ENCODE measurements at regions not wholly inside any gene's neighbourhood (a gene's known extent, or its start where the extent isn't known, plus 50 kb on each side); places are given as distances from the start of the nearest gene placed in this dataset.
A peak's percentile ranks its signal among the peaks of the same experiment; 100 is the strongest.
"Not testable (repeated sequence)": the region's sequence is repeated elsewhere in the genome, so short reads cannot be mapped to it uniquely, and the experiment has no call there.

DNA sequence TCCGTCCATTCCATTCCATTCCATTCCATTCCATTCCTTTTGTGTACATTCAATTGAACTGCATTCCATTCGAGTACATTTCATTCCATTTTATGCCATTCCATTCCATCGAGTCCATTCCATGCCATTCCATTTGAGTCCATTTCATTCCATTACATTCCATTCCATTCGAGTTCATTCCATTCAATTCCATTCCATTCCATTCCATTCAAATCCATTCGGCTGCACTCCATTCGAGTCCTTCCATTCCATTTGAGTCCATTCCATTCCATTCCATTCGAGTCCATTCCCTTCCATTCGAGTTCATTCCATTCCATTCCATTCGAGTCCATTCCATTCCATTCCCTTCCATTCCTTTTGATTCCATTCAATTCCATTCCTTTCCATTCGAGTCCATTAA, 4800.6 kb upstream of the OR11H1 start:
- no peak for DNase-seq (ENCODE audit: low spot score)
- no peak for ATAC-seq (ENCODE audit: low FRiP score)
- TF ChIP-seq, protein P1, sequence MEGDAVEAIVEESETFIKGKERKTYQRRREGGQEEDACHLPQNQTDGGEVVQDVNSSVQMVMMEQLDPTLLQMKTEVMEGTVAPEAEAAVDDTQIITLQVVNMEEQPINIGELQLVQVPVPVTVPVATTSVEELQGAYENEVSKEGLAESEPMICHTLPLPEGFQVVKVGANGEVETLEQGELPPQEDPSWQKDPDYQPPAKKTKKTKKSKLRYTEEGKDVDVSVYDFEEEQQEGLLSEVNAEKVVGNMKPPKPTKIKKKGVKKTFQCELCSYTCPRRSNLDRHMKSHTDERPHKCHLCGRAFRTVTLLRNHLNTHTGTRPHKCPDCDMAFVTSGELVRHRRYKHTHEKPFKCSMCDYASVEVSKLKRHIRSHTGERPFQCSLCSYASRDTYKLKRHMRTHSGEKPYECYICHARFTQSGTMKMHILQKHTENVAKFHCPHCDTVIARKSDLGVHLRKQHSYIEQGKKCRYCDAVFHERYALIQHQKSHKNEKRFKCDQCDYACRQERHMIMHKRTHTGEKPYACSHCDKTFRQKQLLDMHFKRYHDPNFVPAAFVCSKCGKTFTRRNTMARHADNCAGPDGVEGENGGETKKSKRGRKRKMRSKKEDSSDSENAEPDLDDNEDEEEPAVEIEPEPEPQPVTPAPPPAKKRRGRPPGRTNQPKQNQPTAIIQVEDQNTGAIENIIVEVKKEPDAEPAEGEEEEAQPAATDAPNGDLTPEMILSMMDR (IDR thresholded peaks at IDR 0.05) = no peak

DNA sequence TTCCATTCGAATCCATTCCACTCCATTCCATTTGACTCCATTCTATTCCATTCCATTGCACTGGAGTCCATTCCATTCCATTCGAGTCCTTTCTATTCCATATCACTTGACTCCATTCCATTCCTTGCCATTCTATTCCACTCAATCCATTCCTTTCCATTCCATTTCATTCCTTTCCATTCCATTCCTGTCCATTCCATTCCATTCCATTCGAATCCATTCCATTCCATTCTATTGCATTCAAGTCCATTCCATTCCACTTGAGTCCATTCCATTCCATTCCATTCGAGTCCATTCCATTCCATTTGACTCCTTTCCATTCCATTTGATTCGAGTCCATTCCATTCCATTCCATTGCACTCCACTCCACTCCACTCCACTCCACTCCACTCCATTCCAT, 4798.0 kb upstream of the OR11H1 start:
- ATAC-seq (ENCODE audit: low FRiP score); DNase-seq (ENCODE audit: low spot score): not testable (repeated sequence)

DNA sequence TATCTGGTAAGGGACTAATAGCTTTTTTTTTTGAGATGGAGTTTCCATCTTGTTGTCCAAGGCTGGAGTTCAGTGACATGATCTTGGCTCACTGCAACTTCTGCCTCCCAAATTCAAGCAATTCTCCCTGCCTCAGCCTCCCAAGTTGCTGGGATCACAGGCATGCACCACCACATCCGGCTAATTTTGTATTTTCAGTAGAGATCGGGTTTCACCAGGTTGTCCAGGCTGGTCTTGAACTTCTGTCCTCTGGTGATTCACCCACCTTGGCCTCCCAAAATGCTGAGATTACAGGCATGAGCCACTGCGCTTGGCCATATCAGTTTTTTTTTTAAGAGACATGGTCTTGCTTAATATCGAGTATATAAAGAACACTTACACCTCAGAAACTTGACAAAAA, 4797.3 kb upstream of the OR11H1 start:
- ATAC-seq (ENCODE audit: low FRiP score); DNase-seq (ENCODE audit: low spot score): not testable (repeated sequence)

DNA sequence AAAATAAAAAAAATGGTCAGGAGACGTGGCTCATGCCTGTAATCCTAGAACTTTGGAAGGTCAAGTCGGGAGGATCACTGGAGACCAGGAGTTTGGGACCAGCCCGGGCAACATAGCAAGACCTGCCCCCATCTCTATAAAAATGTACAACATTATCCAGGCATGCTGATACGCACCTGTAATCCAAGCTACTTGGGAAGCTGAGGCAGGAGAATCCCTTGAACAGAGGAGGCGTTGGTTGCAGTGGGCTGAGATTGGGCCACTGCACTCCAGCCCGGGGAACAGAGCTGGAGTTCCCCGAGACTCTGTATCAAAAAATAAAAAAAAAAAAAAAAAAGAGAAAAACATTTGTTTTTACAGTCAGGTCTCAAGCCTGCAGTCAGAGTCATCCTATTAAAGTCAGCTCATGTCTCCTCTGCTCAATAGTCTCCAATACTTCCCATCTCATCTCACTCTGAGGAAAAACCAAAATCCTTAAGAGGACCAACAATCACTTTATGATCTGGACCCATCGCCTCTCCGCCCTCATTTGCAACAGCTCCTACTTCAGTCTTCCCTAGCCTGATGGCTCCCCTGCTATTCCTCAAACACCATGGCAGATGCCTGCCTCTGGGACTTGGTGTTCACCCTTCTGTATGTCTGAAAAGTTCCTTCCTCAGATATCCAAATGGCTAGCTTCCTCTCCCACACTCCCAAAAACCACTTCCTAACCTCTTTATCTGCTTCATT, 4796.6 kb upstream of the OR11H1 start:
- ATAC-seq (ENCODE audit: low FRiP score) = peak; percentile 5
- not testable (repeated sequence) for DNase-seq (ENCODE audit: low spot score)

DNA sequence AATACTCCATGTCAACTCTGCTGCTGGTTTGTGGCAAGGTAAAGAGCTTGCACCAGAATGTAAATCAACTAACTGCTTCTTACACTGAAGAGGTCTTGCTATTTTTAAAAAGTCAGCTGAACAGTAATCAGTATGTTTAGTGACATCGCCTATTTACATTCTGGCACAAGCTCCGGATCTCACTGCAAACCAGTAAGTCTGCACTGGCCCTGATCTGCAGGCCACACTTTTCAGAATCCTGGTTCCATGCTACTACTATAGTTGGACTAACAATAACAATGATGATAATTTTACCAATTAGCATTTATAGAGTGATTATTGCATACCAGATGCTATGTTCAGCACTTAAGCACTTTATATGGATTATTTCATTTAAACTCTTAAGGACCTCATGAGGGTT, 4792.9 kb upstream of the OR11H1 start:
- ATAC-seq (ENCODE audit: low FRiP score) = peak; percentile 6
- not testable (repeated sequence) for DNase-seq (ENCODE audit: low spot score)

DNA sequence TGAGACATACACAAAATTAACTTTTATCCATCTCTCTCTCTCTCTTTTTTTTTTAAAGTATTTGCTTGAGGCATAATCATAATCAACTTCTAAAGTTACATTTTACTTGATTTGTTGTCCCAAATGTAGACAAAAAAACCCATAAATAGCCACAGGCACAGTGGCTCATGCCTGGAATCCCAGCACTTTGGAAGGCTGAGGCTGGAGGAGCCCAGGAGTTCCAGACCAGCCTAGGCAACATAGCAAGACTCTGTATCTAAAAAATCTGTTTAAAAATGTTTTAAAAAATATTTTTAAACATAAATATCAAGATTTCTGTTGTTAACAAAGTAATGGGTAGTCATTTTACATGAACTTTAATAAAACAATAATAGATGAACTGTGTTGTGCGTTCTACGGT, 4791.1 kb upstream of the OR11H1 start:
- DNase-seq (ENCODE audit: low spot score); ATAC-seq (ENCODE audit: low FRiP score): not testable (repeated sequence)

DNA sequence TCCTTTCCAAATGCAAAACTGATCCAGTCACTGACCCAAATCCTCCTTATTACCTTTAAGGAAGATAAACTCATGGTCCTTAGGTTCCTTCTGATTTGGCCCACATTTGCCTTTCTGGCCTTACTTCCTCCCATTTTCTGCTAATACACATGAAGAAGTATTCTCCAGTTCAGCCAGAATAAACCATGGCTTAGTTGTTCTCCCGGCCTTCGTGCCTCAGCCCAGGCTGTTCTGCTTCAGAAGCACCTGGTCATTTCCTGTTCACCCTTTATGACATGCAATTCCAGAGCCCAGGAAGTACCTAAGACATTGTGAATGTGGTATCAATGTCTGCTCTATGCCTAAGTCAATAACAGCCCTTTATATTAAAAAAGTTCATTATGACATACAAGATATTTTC, 4790.1 kb upstream of the OR11H1 start:
- DNase-seq (ENCODE audit: low spot score); ATAC-seq (ENCODE audit: low FRiP score): not testable (repeated sequence)

DNA sequence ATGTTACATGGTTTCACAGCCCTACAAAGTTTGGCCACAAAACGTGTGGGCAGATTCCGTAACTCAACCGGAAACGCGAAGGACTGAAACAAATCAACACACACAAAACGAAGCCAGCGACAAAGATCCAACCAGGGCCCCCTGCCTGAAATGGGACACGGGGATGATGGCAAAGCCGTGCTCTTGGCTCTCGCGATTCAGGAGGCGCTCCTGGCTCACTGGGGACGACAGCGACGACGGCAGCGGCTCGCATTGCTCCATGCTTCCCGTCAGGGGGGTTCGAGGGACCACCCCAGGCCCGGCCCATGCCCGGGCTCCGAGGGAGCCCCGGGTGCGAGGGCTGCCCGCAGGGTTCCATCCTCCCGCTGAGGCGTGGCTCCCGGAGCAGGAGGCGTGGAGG, 4786.8 kb upstream of the OR11H1 start:
- no peak for DNase-seq (ENCODE audit: low spot score)
- ATAC-seq (ENCODE audit: low FRiP score) = no peak
- TF ChIP-seq, protein P1 (IDR thresholded peaks at IDR 0.05) = no peak

DNA sequence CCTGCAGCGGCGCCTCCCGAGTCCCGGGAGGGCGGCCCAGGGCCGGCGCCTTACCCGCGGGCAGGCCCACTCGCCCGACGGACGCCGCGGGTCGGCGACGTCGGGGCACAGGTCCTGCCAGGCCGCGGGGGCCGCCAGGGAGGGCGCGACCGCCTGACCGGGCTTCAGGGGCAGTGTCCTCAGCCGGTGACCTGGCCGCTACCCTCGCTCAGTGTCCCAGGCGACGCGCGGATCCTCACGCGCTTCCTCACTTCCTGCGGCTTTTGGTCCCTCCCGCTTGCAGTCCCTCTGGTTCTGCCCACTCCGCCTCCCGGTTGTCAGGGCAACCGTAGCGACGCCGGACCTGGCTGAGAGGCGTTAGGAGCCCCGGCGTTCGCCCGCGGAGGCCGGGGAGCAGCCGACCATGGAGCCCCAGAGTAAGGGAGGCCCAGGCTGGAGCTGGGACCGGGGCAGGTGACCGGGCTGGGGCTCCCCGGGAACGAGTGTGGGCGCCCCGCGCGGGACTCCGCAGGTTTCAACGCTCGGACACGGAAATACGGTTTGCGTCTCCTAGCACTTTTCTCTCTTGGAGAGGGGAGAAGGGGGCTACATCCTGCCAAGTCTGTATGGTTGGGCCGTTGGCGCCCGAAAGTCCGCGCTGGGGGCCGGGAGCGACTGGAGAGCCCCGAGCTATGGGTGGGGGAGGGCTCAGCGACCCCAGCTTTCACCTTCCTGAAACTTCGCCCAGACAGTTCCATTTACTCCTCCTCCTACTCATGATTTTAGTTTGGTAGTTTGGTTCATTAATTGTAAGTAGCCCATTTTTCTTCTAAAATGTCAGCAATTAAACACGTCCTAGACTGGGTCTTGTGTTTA, 4786.0 kb upstream of the OR11H1 start:
- ATAC-seq (ENCODE audit: low FRiP score) = peak; percentile 21
- DNase-seq (ENCODE audit: low spot score) = not testable (repeated sequence)

DNA sequence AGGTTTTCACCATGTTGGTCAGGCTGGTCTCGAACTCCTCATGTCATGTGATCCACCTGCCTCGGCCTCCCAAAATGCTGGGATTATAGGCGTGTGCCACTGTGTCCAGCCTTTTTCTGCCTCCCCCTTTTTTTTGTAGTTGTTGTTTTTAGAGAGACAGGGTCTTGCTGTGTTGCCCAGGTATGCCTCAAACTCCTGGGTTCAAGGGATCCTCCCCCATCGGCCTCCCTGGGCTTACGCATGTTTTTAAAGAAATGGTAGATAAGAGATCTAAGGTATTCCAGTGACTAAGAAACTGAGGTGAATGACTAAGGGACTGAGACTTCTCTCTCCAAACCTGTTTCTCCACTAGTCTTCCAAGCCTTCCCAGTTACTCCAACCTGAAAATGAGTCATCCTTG, 4781.6 kb upstream of the OR11H1 start:
- ATAC-seq (ENCODE audit: low FRiP score); DNase-seq (ENCODE audit: low spot score): not testable (repeated sequence)

DNA sequence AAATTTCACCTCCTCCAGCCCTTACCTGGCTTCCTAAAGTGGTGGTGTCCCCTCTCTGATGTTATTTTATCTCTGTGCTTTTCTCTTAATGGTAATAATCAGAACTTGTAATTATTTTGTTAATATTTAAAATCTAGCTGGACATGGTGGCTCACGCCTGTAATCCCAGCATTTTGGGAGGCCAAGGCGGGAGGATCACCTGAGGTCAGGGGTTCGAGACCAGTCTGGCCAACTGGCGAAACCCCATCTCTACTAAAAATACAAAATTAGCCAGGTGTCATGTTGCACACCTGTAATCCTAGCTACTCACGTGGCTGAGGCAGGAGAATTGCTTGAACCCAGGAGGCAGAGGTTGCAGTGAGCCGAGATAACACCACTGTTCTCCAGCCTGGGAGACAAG, 4780.8 kb upstream of the OR11H1 start:
- DNase-seq (ENCODE audit: low spot score); ATAC-seq (ENCODE audit: low FRiP score): not testable (repeated sequence)

DNA sequence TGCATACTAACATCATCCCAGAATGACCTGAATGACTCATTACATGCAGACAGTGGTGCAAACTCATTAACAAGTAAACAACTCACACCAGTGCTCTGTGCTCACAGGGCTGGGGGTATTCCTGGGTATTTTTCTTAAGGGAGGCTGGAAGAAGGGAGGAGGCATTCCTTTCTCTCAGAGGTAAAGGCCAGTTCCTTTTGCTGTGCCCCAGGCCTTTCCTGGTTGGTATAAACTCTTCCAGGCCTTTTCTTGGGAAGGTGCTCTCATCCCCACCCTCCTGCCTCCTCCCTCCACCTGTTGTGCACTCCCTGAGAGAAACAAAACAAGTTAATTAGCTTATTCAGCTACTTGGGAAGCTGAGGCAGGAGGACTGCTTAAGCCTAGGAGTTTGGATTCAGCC, 4779.2 kb upstream of the OR11H1 start:
- not testable (repeated sequence) for ATAC-seq (ENCODE audit: low FRiP score); DNase-seq (ENCODE audit: low spot score)

DNA sequence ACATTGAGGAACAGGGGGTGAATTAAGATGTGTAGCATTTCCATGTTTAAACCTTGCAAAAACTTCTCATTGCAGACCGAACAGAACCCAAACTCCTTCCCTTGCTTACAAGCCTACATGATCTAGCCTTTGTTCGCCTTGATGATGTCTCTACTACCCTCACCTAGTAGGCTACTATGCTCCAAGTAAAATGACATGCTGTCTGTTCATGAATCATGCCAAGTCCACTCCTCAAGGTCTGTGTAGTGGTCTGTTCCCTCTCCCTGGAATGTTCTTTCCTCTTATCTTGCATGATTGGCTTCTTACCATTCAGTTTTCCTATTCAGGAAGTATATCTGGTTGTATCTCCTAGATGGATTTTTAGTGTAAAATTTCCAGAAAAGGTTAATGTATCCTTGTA, 4778.6 kb upstream of the OR11H1 start:
- ATAC-seq (ENCODE audit: low FRiP score) = peak; percentile 19
- not testable (repeated sequence) for DNase-seq (ENCODE audit: low spot score)

DNA sequence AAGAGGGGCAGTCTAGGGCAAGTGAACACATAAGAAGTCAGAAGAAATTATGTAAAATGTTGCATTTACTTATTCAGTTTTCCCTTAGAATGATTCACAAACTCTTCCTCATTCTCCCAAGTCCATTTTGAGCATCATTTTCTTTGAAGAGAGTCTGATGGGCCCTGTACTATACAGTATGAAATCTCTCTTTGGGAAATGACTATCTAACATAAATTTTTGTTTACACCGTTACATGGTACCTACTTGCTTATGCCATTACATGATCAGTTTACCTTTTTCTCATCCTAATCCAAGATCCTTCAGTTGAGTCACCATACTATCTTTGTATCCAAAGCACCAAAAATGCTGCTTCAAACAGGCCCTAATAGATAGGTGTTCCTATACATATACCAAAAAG, 4774.4 kb upstream of the OR11H1 start:
- not testable (repeated sequence) for DNase-seq (ENCODE audit: low spot score)
- peak; percentile 5 for ATAC-seq (ENCODE audit: low FRiP score)

DNA sequence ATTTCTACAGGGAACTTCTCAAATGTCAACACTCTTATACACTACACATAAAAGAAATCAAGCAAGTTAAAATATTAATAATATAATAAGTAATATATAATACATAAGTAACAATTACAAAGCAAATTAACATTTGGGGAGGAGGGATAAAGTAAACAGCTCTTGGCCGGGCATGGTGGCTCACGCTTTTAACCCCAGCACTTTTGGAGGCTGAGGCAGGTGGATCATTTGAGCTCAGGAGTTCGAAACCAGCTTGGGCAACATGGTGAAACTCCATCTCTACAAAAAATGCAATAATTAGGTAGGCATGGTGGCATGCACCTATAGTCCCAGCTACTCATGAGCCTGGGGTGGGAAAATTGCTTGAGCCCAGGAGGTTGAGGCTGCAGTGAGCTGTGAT, 4772.6 kb upstream of the OR11H1 start:
- not testable (repeated sequence) for ATAC-seq (ENCODE audit: low FRiP score); DNase-seq (ENCODE audit: low spot score)

DNA sequence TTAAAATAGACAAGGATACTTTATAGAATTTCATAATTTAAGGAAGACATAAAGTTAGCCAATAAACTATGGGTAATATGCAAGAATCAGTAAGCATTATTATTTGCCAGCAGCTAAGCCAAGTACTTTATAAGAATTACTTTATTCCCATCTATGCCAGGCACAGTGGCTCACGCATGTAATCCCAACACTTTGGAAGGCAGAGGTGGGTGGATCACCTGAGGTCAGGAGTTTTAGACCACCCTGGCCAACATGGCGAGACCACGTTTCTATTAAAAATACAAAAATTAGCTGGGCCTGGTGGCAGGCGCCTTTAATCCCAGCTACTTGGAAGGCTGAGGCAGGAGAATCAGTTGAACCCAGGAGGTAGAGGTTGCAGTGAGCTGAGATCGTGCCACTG, 4767.6 kb upstream of the OR11H1 start:
- ATAC-seq (ENCODE audit: low FRiP score) = not testable (repeated sequence)

DNA sequence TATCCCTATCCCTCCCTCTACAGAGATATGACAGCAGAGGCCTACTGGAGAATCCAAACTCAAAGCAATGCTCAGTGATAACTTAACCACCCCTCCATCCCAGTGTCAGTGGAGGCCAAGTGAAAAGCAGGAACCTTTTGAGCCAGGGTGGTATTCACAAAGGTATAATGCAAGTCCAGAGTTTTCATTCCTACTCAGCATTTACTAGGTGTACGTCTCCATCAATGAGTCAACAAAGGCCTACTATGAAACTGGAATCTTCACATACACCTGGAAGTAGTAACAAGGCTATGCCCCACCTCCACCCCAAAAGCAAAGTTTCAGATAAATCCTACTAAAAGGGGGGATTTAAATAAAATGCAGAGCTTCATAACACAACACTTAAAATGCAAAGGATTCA, 4761.7 kb upstream of the OR11H1 start:
- not testable (repeated sequence) for ATAC-seq (ENCODE audit: low FRiP score); DNase-seq (ENCODE audit: low spot score)

More for the DNA sequence above, 4767.6 kb upstream of the OR11H1 start:
- not testable (repeated sequence) for DNase-seq (ENCODE audit: low spot score)

All from omental fat pad (tissue), 3 donors.